Gastroesophageal sphincter (tissue), 3 donors: ENCODE measurements at regions not wholly inside any gene's neighbourhood (a gene's known extent, or its start where the extent isn't known, plus 50 kb on each side); places are given as distances from the start of the nearest gene placed in this dataset.

Experiments
- POLR2A ChIP-seq, 2 donors: fragments of 450-650 bp; IDR thresholded peaks; one replicate each; pipeline ENCODE4 v1.6.1; 2017; ENCODE audit warnings: antibody characterized with exemption in 2 of 2, mild to moderate bottlenecking in 2 of 2, moderate library complexity in 1 of 2
- POLR2AphosphoS5 ChIP-seq: sonication (generic); formaldehyde crosslinking; IDR thresholded peaks from one replicate; pipeline ENCODE4 v1.6.1; 2017; ENCODE audit warnings: antibody characterized with exemption
- TF ChIP-seq, protein P1 (sequence below), 4 experiments: fragments of 200-600 bp in 2 of 4; fragments of 450-650 bp in 2 of 4; sonication (generic) in 1 of 4; IDR thresholded peaks; one replicate each; pipeline ENCODE4 v1.5.1; 2017 to 2019; ENCODE audit warnings: antibody characterized with exemption in 4 of 4, mild to moderate bottlenecking in 2 of 4, moderate library complexity in 2 of 4

DNA sequence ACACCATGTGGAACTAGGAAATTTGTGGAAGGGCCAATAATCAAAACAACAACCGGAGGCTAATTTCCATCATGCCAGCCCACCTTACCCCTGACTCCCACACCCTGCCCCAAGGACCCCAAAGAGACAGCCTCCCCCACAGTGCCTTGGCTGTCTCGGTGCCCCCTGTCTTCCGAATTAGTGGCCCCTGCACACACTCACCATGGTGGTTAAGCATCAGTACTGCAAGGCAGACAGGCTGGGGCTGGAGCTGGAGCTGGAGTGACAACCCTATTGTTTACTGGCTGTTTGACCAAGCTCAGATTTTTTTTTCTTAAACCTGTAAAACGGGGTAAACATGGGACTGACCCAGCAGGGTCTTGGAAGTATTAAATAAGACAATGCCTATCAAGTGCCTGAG lies 238.0 kb downstream of the TFAP2C start:
- no peak for TF ChIP-seq POLR2AphosphoS5
- TF ChIP-seq POLR2A (IDR thresholded peaks at IDR 0.05), result no peak
- TF ChIP-seq, protein P1, sequence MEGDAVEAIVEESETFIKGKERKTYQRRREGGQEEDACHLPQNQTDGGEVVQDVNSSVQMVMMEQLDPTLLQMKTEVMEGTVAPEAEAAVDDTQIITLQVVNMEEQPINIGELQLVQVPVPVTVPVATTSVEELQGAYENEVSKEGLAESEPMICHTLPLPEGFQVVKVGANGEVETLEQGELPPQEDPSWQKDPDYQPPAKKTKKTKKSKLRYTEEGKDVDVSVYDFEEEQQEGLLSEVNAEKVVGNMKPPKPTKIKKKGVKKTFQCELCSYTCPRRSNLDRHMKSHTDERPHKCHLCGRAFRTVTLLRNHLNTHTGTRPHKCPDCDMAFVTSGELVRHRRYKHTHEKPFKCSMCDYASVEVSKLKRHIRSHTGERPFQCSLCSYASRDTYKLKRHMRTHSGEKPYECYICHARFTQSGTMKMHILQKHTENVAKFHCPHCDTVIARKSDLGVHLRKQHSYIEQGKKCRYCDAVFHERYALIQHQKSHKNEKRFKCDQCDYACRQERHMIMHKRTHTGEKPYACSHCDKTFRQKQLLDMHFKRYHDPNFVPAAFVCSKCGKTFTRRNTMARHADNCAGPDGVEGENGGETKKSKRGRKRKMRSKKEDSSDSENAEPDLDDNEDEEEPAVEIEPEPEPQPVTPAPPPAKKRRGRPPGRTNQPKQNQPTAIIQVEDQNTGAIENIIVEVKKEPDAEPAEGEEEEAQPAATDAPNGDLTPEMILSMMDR (IDR thresholded peaks at IDR 0.05), result no peak
